K562 (cell line): ENCODE measurements at regions not wholly inside any gene's neighbourhood (a gene's known extent, or its start where the extent isn't known, plus 50 kb on each side); places are given as distances from the start of the nearest gene placed in this dataset.

Source experiments
- ASH1L ChIP-seq: fragments of 450-650 bp; IDR thresholded peaks from 2 replicates; pipeline ENCODE4 v1.6.1; 2018; ENCODE audit warnings: borderline replicate concordance, mild to moderate bottlenecking, low read depth; ENCODE audit not compliant: partially characterized antibody
- CHD7 ChIP-seq: fragments of 200-600 bp; sonication (generic); IDR thresholded peaks from one replicate; pipeline ENCODE4 v1.6.1; 2012; ENCODE audit warnings: mild to moderate bottlenecking, low read depth, low read length, inconsistent platforms

GRCh38 chr1:221991221-221991620 lies 249.3 kb upstream of the DUSP10 start (continued):
- TF ChIP-seq CHD7 (no peak), ASH1L (no peak)
